Ishikawa (cell line): ENCODE measurements at regions not wholly inside any gene's neighbourhood (a gene's known extent, or its start where the extent isn't known, plus 50 kb on each side); places are given as distances from the start of the nearest gene placed in this dataset.

Source experiments
- MAX ChIP-seq: IDR thresholded peaks from 2 replicates; pipeline ENCODE4 v1.6.1; 2012
- RAD21 ChIP-seq: IDR thresholded peaks from 2 replicates; pipeline ENCODE4 v1.6.1; 2012; ENCODE audit warnings: low read depth
- REST ChIP-seq: IDR thresholded peaks from 2 replicates; pipeline ENCODE4 v1.6.1; 2012; ENCODE audit warnings: low read depth, mild to moderate bottlenecking

- TF ChIP-seq REST (no peak), RAD21 (no peak), MAX (no peak)
These were observed 101.6 kb upstream of the PLPP4 start for GRCh38 chr10:120355425-120355824.
